ENCODE measurements at regions not wholly inside any gene's neighbourhood (a gene's known extent, or its start where the extent isn't known, plus 50 kb on each side); places are given as distances from the start of the nearest gene placed in this dataset.

GRCh38 chr14:87465770-87466169 is 527.2 kb downstream of the GALC start:
- no peak for TF ChIP-seq CTCF (conservative IDR thresholded peaks at IDR 0.05; ENCODE audit: low read depth in 2 of 2)
- no peak for TF ChIP-seq ZNF331 (CRISPR knock-in tag; IDR thresholded peaks at IDR 0.05; ENCODE audit: low read depth)
- TF ChIP-seq ETS1 (IDR thresholded peaks at IDR 0.05), result no peak
- no peak for TF ChIP-seq STAT1 (IDR thresholded peaks at IDR 0.05; ENCODE audit: unreplicated experiment)
- TF ChIP-seq CREB1 (CRISPR knock-in tag; IDR thresholded peaks at IDR 0.05; ENCODE audit: low read depth), result no peak
- TF ChIP-seq REST (IDR thresholded peaks at IDR 0.05; ENCODE audit: unreplicated experiment), result no peak
- Histone ChIP-seq H3K27ac (ENCODE audit: low read depth) (no peak overlapping the region), H3K36me3 (ENCODE audit: insufficient read depth) (no peaks in the 10 kb centered on the region), H3K4me2 (no peak overlapping the region), H4K20me1 (replicated peaks; ENCODE audit: insufficient read depth) (no peaks in the 10 kb centered on the region), H3K79me2 (replicated peaks; ENCODE audit: insufficient read depth) (no peaks in the 10 kb centered on the region), H3K4me1 (ENCODE audit: insufficient read depth) (no peaks in the 10 kb centered on the region), H3K4me3 (no peak overlapping the region), H3K27me3 (ENCODE audit: insufficient read depth) (no peaks in the 10 kb centered on the region), H3F3A (replicated peaks; ENCODE audit: low read depth) (no peaks in the 10 kb centered on the region), H3K9me2 (ENCODE audit: insufficient read depth) (no peaks in the 10 kb centered on the region), H2AFZ (no peak overlapping the region)
- no peaks in the 10 kb centered on the region for H3K36me3 Mint-ChIP-seq (ENCODE audit: low read depth)
- ATAC-seq, result no peak
- H3K4me3 Mint-ChIP-seq, result no peak overlapping the region
- 0 out of 3 replicates have a peak, but pooled peaks cover 3% of the 10 kb centered on the region for H3K4me1 Mint-ChIP-seq
- H3K27me3 Mint-ChIP-seq (ENCODE audit: insufficient read depth, low read depth, poor library complexity), result no peaks in the 10 kb centered on the region
- no peak for DNase-seq (ENCODE audit: low spot score)
- H3K9me3 Mint-ChIP-seq, result no peaks in the 10 kb centered on the region
- H3K27ac Mint-ChIP-seq, result no peak overlapping the region

GRCh38 chr14:87461704-87462103 is 531.3 kb downstream of the GALC start:
- peak overlapping the region; percentile 69 for H2AFZ ChIP-seq

More at GRCh38 chr14:87461704-87462103, 531.3 kb downstream of the GALC start:
- H3K36me3 ChIP-seq (ENCODE audit: insufficient read depth), result no peaks in the 10 kb centered on the region
- no peak for DNase-seq (ENCODE audit: low spot score)
- H3K4me2 ChIP-seq, result no peak overlapping the region
- Mint-ChIP-seq H3K27me3 (ENCODE audit: insufficient read depth, low read depth, poor library complexity) (no peaks in the 10 kb centered on the region), H3K9me3 (peaks cover 5% of the 10 kb centered on the region; the same call in 1 of the 3 replicates), H3K36me3 (ENCODE audit: low read depth) (no peaks in the 10 kb centered on the region), H3K4me3 (no peak overlapping the region), H3K4me1 (0 out of 3 replicates have a peak, but pooled peaks cover 3% of the 10 kb centered on the region), H3K27ac (no peak overlapping the region)
- H3K27me3 ChIP-seq (ENCODE audit: insufficient read depth), result no peaks in the 10 kb centered on the region
- no peak overlapping the region for H3K4me3 ChIP-seq
- TF ChIP-seq ZNF114 (CRISPR knock-in tag; IDR thresholded peaks at IDR 0.05) (no peak), ZNF462 (CRISPR knock-in tag; IDR thresholded peaks at IDR 0.05) (no peak), STAT1 (IDR thresholded peaks at IDR 0.05; ENCODE audit: unreplicated experiment) (no peak)
- H4K20me1 ChIP-seq (replicated peaks; ENCODE audit: insufficient read depth), result no peaks in the 10 kb centered on the region
- H3K4me1 ChIP-seq (ENCODE audit: insufficient read depth), result no peaks in the 10 kb centered on the region
- H3K9me2 ChIP-seq (ENCODE audit: insufficient read depth), result no peaks in the 10 kb centered on the region
- no peaks in the 10 kb centered on the region for H3F3A ChIP-seq (replicated peaks; ENCODE audit: low read depth)
- H3K79me2 ChIP-seq (replicated peaks; ENCODE audit: insufficient read depth), result no peaks in the 10 kb centered on the region
- ATAC-seq, result no peak; the same call in 2 of the 3 replicates
- no peak overlapping the region for H3K27ac ChIP-seq (ENCODE audit: low read depth)

Data from GM23338 (cell line).